Dedifferentiated amniotic fluid mesenchymal stem cell (primary cell): ENCODE measurements at regions not wholly inside any gene's neighbourhood (a gene's known extent, or its start where the extent isn't known, plus 50 kb on each side); places are given as distances from the start of the nearest gene placed in this dataset.

Source experiments
- DNase-seq: peaks from one replicate; pipeline ENCODE4 v3.0.0-alpha.2; 2016; ENCODE audit errors: extremely low spot score

DNA sequence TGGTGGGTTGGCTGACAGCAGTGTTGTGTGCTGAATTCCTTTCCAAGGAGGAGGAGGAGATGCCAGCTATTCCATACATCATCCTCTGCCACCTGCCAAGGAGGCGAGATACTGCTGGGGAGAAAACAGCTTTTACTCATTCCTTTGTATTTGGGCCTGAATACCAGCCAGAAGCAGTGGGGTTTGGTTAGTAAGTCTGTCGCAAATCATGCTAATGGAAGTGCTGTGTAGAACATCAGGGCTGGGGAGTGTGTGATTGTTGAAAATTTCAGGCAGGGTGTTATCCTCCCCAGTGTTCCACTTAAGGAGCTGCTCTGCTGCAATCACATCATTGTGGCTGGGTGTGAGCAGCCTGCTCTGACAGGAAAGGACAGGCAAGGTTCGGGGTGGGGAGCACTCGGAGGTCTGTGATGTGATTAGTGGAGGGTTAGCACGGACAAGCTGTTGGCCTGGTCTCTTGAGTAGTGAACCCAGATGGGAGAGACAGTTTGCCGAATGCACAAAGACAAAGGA is 128.2 kb upstream of the DLX2 start:
- no peak for DNase-seq

- DNase-seq = no peak
Measured at GRCh38 chr2:172231508-172231907, 128.8 kb upstream of the DLX2 start.

DNA sequence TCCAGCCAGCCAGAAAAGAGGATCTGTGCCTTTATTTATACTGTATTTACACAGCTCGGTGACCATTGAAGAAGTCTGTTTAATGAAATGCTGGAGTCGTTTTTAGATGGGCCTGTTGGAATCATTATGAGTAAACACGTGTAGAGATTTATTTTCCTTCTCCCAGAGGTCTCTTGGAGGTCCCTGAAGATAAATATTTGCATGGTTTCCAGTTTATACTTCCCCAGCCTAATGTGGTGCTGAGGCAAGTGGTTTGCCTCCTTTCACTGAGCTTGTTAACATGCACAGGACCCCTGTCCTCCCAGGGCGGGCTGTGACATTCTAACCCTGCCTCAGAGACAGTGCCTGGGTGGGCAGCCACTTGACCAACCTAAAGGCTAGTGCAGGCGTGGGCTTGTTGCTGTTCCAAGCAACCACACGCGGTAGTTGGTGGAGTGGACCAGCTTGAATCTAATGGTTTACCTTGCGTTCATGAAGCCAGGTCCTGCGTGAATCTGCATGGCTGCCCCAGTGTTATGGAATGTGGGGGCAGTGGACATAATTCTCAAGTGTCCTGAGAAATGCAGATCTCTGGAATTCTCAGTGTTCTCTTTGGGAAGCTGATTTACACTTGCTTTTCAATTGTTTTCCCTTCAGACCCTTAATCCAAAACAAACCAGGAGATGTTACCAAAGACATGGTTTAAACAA is 130.2 kb upstream of the DLX2 start:
- DNase-seq = no peak

GRCh38 chr2:172233987-172234715 is 131.5 kb upstream of the DLX2 start:
- no peak for DNase-seq

GRCh38 chr2:172234716-172235691 is 132.3 kb upstream of the DLX2 start:
- no peak for DNase-seq

- DNase-seq = no peak
Measured at GRCh38 chr2:172239944-172240590, 137.4 kb upstream of the DLX2 start.

DNA sequence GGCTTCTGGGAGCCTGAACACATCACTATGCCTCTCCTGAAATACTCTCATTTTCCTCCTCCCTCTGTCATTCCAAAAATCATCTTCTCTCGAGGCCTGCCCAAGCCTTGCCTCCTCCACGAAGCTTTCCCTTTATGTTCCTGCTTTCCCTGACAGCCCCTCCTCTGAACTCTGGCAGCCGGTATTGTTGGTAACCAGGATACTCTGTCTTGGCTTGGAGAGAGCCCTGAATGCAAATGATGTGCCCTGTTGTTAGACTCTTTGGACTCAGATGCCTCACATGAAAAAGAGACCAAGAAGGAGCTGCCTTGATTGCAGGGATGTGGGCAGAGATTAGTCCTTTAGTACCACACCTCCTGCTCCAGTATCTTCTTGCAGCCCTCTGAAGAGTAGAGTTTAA is 138.5 kb upstream of the DLX2 start:
- no peak for DNase-seq

DNA sequence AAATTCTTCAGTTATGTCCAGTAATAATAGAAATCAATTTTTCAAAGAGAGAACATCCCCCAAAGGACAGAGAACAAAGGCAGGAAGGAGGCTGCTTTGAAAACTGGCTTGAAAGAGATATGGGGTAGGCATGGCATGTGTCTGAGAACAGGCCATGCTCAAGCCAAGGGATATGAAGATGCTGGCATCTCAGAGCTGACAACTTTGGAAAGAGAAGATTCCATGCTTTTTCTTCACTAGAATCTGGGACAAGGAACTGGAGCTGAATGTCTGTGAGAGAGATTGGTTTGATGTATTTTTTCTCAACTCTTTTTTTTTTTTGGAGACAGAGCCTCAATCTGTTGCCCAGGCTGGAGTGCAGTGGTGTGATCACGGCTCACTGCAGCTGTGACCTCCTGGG is 139.8 kb upstream of the DLX2 start:
- no peak for DNase-seq

DNA sequence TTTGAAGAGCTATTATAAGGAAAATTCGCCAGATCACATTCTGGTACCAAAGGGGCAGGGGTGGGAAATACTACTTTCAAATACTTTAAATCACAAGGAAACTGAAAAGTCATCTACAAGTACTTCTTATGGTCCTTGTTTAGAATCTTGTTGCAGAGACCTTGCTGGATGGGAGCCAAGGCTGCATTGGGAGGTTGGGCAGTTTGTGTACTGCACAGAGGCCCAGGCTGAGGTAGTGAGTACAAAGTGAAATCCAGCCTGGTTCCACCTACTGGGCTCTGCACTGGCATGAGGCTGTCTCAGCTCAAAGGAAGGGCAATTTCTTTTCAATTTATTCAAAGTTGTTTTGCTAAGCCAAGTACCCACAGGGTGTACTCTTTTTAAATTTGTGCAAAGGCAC is 140.3 kb upstream of the DLX2 start:
- no peak for DNase-seq

GRCh38 chr2:172244419-172245130 is 141.9 kb upstream of the DLX2 start:
- DNase-seq = no peak

GRCh38 chr2:172246649-172247048 is 143.9 kb upstream of the DLX2 start:
- DNase-seq = no peak

GRCh38 chr2:172247203-172247602 is 144.5 kb upstream of the DLX2 start:
- DNase-seq = no peak

- DNase-seq = no peak
Measured at GRCh38 chr2:172248381-172248780, 145.7 kb upstream of the DLX2 start.

GRCh38 chr2:172248785-172249187 is 146.1 kb upstream of the DLX2 start:
- DNase-seq = no peak

- DNase-seq = no peak
Measured at GRCh38 chr2:172249334-172249733, 146.6 kb upstream of the DLX2 start.

DNA sequence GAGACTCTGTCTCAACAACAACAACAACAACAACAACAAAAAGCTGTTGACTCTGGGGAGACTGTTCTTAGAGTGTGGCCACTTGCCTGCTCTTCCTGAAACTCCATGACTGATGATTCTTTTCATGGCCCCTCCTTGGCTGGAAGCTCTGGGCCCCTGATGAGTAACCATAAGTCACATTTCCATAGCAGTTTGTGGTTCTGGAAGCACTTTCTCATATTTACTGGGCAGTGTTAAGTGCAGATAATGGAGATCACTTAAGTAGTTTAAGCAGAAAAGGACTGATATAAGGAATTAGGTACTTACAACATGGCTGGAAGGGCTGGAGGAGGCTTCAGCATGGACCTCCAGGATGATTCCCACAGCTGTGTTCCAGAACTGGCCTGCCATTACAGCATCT is 147.3 kb upstream of the DLX2 start:
- no peak for DNase-seq

DNA sequence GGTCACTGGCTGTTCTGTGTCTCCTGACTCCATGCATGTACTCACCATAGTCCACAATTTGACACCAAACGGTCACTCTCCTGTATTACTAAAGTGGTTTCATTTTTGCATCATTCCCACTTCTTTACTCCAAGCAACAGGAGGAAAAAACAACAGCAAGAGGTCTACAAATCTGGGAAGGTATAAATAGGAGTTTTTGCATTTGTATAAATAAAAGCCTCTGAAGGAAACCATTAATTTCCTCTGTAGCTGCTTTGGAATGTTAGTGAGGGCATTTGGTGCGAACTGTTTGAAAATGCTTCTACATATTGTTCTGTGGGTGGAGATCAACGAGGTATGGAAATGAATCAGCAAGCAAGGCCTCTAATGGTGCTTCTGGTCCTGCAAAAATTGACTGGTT is 148.5 kb upstream of the DLX2 start:
- DNase-seq = peak; percentile 51

DNA sequence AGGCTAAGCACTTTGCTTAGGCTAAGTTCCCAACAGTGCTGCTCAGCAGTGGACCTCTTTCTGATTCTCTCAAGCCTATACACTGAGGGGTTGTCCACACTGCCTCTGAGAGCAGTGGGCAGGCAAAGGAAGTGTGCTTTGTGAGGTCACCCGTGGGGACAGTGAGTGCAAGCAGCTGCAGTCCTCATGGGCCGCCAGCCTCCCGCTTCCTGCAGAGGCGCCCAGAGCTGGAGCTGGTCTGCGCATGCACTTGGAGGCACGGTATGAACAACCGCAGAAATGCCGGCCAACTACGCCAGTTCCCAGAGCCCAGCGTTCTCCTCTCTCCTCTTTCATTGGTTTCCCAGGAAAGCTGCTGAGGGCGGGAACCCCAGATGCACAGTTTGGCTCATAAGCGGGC is 149.5 kb upstream of the DLX2 start:
- no peak for DNase-seq

- DNase-seq = peak; percentile 97
Measured at GRCh38 chr2:172253190-172254052, 150.7 kb upstream of the DLX2 start.

- DNase-seq = no peak
Measured at GRCh38 chr2:172256886-172257285, 154.2 kb upstream of the DLX2 start.
